ENCODE measurements at regions not wholly inside any gene's neighbourhood (a gene's known extent, or its start where the extent isn't known, plus 50 kb on each side); places are given as distances from the start of the nearest gene placed in this dataset.

- Histone ChIP-seq H4K20me1 (replicated peaks; ENCODE audit: control insufficient read depth, extremely low read depth, insufficient read depth, low read length) (no peaks in the 10 kb centered on the region), H3K4me1 (ENCODE audit: control insufficient read depth, extremely low read depth, insufficient read depth, low read length) (peaks cover 16% of the 10 kb centered on the region), H3K9me3 (replicated peaks; ENCODE audit: control insufficient read depth, insufficient read depth, low read length) (no peaks in the 10 kb centered on the region), H3K4me3 (replicated peaks in 1 of 3; ENCODE audit: insufficient read depth in 1 of 3, low read depth in 1 of 3, low read length in 3 of 3) (no peak overlapping the region), H3K27ac (ENCODE audit: insufficient read depth, low read depth, low read length) (no peak overlapping the region), H3K27me3 (ENCODE audit: control insufficient read depth in 2 of 2, insufficient read depth in 2 of 2, low read length in 2 of 2) (no peaks in the 10 kb centered on the region), H2AFZ (ENCODE audit: low read depth, low read length) (no peak overlapping the region), H3K79me2 (ENCODE audit: control insufficient read depth, insufficient read depth, low read length) (no peaks in the 10 kb centered on the region), H3K4me2 (ENCODE audit: insufficient read depth, low read length) (no peak overlapping the region), H3K36me3 (ENCODE audit: control insufficient read depth in 2 of 2, extremely low read depth in 1 of 2, insufficient read depth in 2 of 2, low read length in 2 of 2) (no peaks in the 10 kb centered on the region), H3K9me1 (replicated peaks; ENCODE audit: control insufficient read depth, extremely low read depth, insufficient read depth, low read length) (no peaks in the 10 kb centered on the region), H3K9ac (replicated peaks; ENCODE audit: extremely low read depth, insufficient read depth, low read length) (no peak overlapping the region)
- dilution Hi-C loops (cut with MboI; ENCODE audit: extremely low pct_ligation_motif_present, low sequenced_read_pairs) (no loop called here), intact Hi-C loops (cut with micrococcal nuclease) (no loop called here)
- POLR2A ChIA-PET = no interaction called here
- FAIRE-seq (no peak), DNase-seq (ENCODE audit: low read depth, low spot score) (no peak)
- BruUV-seq (replicated peaks) = no TSS peak
- CTCF ChIA-PET = interaction anchor here (0.8 to 2.4 kb wide), 5 partner anchors 7 to 168 kb away, joined by 3 to 5 read pairs (median 4); no protein-coding TSS in a partner anchor
- no peak for TF ChIP-seq JUN (IDR thresholded peaks at IDR 0.05; ENCODE audit: borderline replicate concordance, insufficient read depth, insufficient read length, low read depth)
- no peak for TF ChIP-seq EZH2 (IDR thresholded peaks at IDR 0.05; ENCODE audit: borderline replicate concordance, low read depth, low read length, severe bottlenecking)
- no peak for TF ChIP-seq GATA2 (IDR thresholded peaks at IDR 0.05; ENCODE audit: insufficient read depth, insufficient read length, low read depth, low read length)
- no peak for TF ChIP-seq CTCF (IDR thresholded peaks at IDR 0.05; ENCODE audit: extremely low read depth in 1 of 2, insufficient read depth in 1 of 2, low read depth in 1 of 2, low read length in 2 of 2)
- TF ChIP-seq, protein P1, sequence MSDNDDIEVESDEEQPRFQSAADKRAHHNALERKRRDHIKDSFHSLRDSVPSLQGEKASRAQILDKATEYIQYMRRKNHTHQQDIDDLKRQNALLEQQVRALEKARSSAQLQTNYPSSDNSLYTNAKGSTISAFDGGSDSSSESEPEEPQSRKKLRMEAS (IDR thresholded peaks at IDR 0.05; ENCODE audit: insufficient read depth, insufficient read length) = no peak
- no peak for TF ChIP-seq FOS (IDR thresholded peaks at IDR 0.05; ENCODE audit: borderline replicate concordance, insufficient read depth, low read length)
- TF ChIP-seq POLR2A (IDR thresholded peaks at IDR 0.05; ENCODE audit: low read depth, low read length) = no peak
- TF ChIP-seq MYC (IDR thresholded peaks at IDR 0.05; ENCODE audit: low read depth, low read length) = no peak
- no peak for TF ChIP-seq POLR2AphosphoS5 (IDR thresholded peaks at IDR 0.05; ENCODE audit: insufficient read depth, low read depth, low read length)
Measured at GRCh38 chr13:24060993-24061392, 99.5 kb upstream of the SPATA13 start.

Data from endothelial cell of umbilical vein (primary cell).